Gastrocnemius medialis (tissue), 4 donors: ENCODE measurements at regions not wholly inside any gene's neighbourhood (a gene's known extent, or its start where the extent isn't known, plus 50 kb on each side); places are given as distances from the start of the nearest gene placed in this dataset.

Experiments used
- ATAC-seq, 2 donors: fragments of 150-250 bp; one replicate each; pipeline ENCODE4 v1.9.1; 2016
- DNase-seq, 2 donors: peaks; one replicate each; pipeline ENCODE4 v3.0.0-alpha.2; 2019
- H3K27ac ChIP-seq, 4 donors: fragments of 200-600 bp; sonication (generic); 1 replicate in 1 of 4; 2 replicates in 3 of 4; pipeline ENCODE4 v1.5.1; 2016 to 2018; ENCODE audit warnings: mild to moderate bottlenecking in 2 of 4, moderate library complexity in 1 of 4
- H3K27me3 ChIP-seq, 3 donors: fragments of 200-600 bp; sonication (generic) in 2 of 3; 1 replicate in 1 of 3; 2 replicates in 2 of 3; pipeline versions ENCODE4 v1.5.1 to v1.6.0; 2016 to 2019; ENCODE audit warnings: mild to moderate bottlenecking in 1 of 3, moderate library complexity in 1 of 3
- H3K36me3 ChIP-seq, 2 donors: fragments of 200-600 bp; sonication (generic) in 1 of 2; one replicate each; pipeline ENCODE4 v1.5.1; 2017 to 2018
- H3K4me1 ChIP-seq, 2 donors: fragments of 200-600 bp; sonication (generic) in 1 of 2; one replicate each; pipeline ENCODE4 v1.5.1; 2016 to 2017; ENCODE audit warnings: mild to moderate bottlenecking in 2 of 2
- H3K4me3 ChIP-seq, 4 donors: fragments of 200-600 bp; sonication (generic) in 3 of 4; 1 replicate in 1 of 4; 2 replicates in 3 of 4; pipeline ENCODE4 v1.5.1; 2016 to 2019; ENCODE audit warnings: mild to moderate bottlenecking in 2 of 4
- H3K9me3 ChIP-seq, 3 donors: fragments of 200-600 bp; sonication (generic) in 2 of 3; 1 replicate in 1 of 3; 2 replicates in 2 of 3; pipeline ENCODE4 v1.5.1; 2016 to 2019
- CTCF ChIP-seq, 5 experiments: fragments of 450-650 bp in 3 of 5; fragments of 200-600 bp in 2 of 5; sonication (generic) in 2 of 5; IDR thresholded peaks in 4 of 5; conservative IDR thresholded peaks in 1 of 5; 1 replicate in 4 of 5; 2 replicates in 1 of 5; pipeline ENCODE4 v1.5.1; 2016 to 2019; ENCODE audit warnings: antibody characterized with exemption in 5 of 5, mild to moderate bottlenecking in 3 of 5, moderate library complexity in 3 of 5
- POLR2A ChIP-seq, 2 donors: fragments of 450-650 bp; IDR thresholded peaks; one replicate each; pipeline ENCODE4 v1.6.1; 2017; ENCODE audit warnings: antibody characterized with exemption in 2 of 2, mild to moderate bottlenecking in 2 of 2, moderate library complexity in 2 of 2
- in situ Hi-C, 4 donors: fragments of 200-750 bp; cut with MboI; loops; one replicate each; pipeline versions ENCODE4 v1.15.0 to v1.8.0; 2017; ENCODE audit warnings: low sequenced_read_pairs in 4 of 4
- intact Hi-C: fragments of 100-400 bp; cut with DNase I; formaldehyde crosslinking; loops from one replicate; pipeline ENCODE4 v1.15.1; 2023; ENCODE audit warnings: low total_unique reads

GRCh38 chr3:84567796-84568195 lies 391.0 kb upstream of the CADM2 start:
- ATAC-seq, result no peak
- no peak for TF ChIP-seq CTCF (IDR thresholded peaks at IDR 0.05 in 4 of 5, conservative IDR thresholded peaks at IDR 0.05 in 1 of 5)
- no peak for TF ChIP-seq POLR2A (IDR thresholded peaks at IDR 0.05)
- Histone ChIP-seq H3K9me3 (no peaks in the 10 kb centered on the region), H3K4me1 (no peaks in the 10 kb centered on the region), H3K27ac (no peak overlapping the region), H3K36me3 (no peaks in the 10 kb centered on the region), H3K27me3 (no peaks in the 10 kb centered on the region), H3K4me3 (no peak overlapping the region)
- in situ Hi-C loops, result loop anchor here in 1 of 4 donors (25.0 kb wide), 1 partner anchor 795 kb away; no protein-coding TSS in a partner anchor
- intact Hi-C loops, result no loop called here
- DNase-seq, result no peak

GRCh38 chr3:84573962-84574361 lies 384.8 kb upstream of the CADM2 start:
- H3K4me1 ChIP-seq, result no peaks in the 10 kb centered on the region
- no peaks in the 10 kb centered on the region for H3K27me3 ChIP-seq
- peaks cover 0 to 4% (median 0%) of the 10 kb centered on the region in 3 donors for H3K9me3 ChIP-seq
- no peak for ATAC-seq
- in situ Hi-C loops, result loop anchor here in 1 of 4 donors (25.0 kb wide), 1 partner anchor 788 kb away; no protein-coding TSS in a partner anchor
- H3K27ac ChIP-seq, result no peak overlapping the region
- H3K36me3 ChIP-seq, result no peaks in the 10 kb centered on the region
- TF ChIP-seq CTCF (IDR thresholded peaks at IDR 0.05 in 4 of 5, conservative IDR thresholded peaks at IDR 0.05 in 1 of 5) (no peak), POLR2A (IDR thresholded peaks at IDR 0.05) (no peak)
- H3K4me3 ChIP-seq, result no peak overlapping the region
- intact Hi-C loops, result no loop called here
- no peak for DNase-seq

GRCh38 chr3:84586427-84586826 lies 372.4 kb upstream of the CADM2 start:
- DNase-seq, result no peak
- no peaks in the 10 kb centered on the region for H3K36me3 ChIP-seq
- no peak overlapping the region for H3K4me3 ChIP-seq
- H3K27me3 ChIP-seq, result no peaks in the 10 kb centered on the region
- H3K4me1 ChIP-seq, result no peaks in the 10 kb centered on the region
- TF ChIP-seq POLR2A (IDR thresholded peaks at IDR 0.05) (no peak), CTCF (IDR thresholded peaks at IDR 0.05 in 4 of 5, conservative IDR thresholded peaks at IDR 0.05 in 1 of 5) (no peak)
- intact Hi-C loops (no loop called here), in situ Hi-C loops (no loop called here)
- no peak overlapping the region for H3K27ac ChIP-seq
- no peaks in the 10 kb centered on the region for H3K9me3 ChIP-seq
- no peak for ATAC-seq

- TF ChIP-seq POLR2A (IDR thresholded peaks at IDR 0.05) (no peak), CTCF (IDR thresholded peaks at IDR 0.05 in 4 of 5, conservative IDR thresholded peaks at IDR 0.05 in 1 of 5) (no peak)
- ATAC-seq, result no peak
- in situ Hi-C loops, result no loop called here
- Histone ChIP-seq H3K9me3 (no peaks in the 10 kb centered on the region), H3K27ac (no peak overlapping the region), H3K27me3 (no peaks in the 10 kb centered on the region), H3K4me1 (no peaks in the 10 kb centered on the region), H3K36me3 (no peaks in the 10 kb centered on the region), H3K4me3 (no peak overlapping the region)
- intact Hi-C loops, result no loop called here
- no peak for DNase-seq
These were observed 358.0 kb upstream of the CADM2 start for GRCh38 chr3:84600703-84601225.

GRCh38 chr3:84601303-84601702 lies 357.5 kb upstream of the CADM2 start:
- in situ Hi-C loops (no loop called here), intact Hi-C loops (no loop called here)
- H3K27ac ChIP-seq, result no peak overlapping the region
- no peak for TF ChIP-seq CTCF (IDR thresholded peaks at IDR 0.05 in 4 of 5, conservative IDR thresholded peaks at IDR 0.05 in 1 of 5)
- no peaks in the 10 kb centered on the region for H3K9me3 ChIP-seq
- no peak overlapping the region for H3K4me3 ChIP-seq
- peak; percentile 41 to 56 for ATAC-seq
- no peaks in the 10 kb centered on the region for H3K27me3 ChIP-seq
- DNase-seq, result no peak
- H3K36me3 ChIP-seq, result no peaks in the 10 kb centered on the region
- H3K4me1 ChIP-seq, result no peaks in the 10 kb centered on the region
